ENCODE measurements at regions not wholly inside any gene's neighbourhood (a gene's known extent, or its start where the extent isn't known, plus 50 kb on each side); places are given as distances from the start of the nearest gene placed in this dataset.
"Not testable (repeated sequence)": the region's sequence is repeated elsewhere in the genome, so short reads cannot be mapped to it uniquely, and the experiment has no call there.

DNA sequence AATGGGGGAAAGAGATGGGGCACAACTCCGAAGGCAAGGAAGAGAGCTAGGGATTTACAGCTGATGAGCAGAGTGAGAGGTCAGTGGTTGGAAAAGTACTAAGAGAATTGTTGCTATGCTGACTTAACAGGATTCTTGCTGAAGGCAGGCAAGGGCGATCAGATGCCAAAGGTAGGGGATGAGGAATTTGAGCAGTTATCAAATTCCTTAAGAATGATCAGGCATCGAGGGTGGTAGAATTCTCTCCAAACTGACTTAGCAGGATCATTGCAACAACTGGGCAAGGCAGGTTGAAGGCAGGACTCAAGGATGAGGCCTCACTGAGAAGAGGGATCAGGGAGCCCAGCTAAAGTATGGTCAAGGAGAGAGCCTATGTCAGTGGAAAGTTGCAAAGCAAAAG is 171.0 kb downstream of the HSD17B3 start:
- no peak for DNase-seq

DNA sequence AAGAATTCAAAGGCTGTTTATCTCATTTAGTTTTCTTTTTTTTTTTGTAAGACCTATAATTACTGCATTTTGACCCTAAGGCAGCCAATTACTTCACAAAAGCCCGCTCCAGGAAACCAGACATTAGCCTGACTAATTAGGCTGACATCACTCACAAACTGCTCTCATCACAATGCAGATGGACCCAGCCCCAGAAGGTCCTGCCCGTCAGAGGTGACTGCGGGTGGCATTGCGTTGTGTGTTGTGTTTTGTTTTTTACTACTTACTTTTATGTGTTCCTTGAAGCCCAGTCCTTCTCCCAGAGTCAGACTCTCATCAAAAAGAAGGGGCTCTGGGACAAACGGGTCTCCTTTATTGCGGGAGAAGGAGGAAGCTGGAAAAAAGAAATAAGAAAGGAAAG is 172.2 kb downstream of the HSD17B3 start:
- DNase-seq = no peak

DNA sequence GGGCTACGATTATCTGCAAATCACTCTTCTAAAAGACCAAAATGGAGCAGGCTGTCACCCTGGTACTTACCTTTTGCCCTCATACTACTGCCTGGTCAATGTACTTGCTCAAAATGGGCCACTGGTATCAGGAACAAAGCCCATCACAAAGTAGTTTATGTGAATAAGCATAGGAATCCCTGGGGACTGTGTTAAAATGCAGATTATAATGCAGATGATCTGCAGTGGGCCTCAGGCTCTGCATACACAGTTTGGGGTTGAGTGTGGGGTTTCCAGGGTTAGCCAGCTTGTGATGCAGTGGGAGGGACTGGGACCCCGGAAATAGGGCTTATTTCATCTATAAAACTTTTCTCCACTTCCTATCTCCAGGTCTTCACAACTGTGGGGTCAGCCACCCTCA is 173.1 kb downstream of the HSD17B3 start:
- no peak for DNase-seq

DNA sequence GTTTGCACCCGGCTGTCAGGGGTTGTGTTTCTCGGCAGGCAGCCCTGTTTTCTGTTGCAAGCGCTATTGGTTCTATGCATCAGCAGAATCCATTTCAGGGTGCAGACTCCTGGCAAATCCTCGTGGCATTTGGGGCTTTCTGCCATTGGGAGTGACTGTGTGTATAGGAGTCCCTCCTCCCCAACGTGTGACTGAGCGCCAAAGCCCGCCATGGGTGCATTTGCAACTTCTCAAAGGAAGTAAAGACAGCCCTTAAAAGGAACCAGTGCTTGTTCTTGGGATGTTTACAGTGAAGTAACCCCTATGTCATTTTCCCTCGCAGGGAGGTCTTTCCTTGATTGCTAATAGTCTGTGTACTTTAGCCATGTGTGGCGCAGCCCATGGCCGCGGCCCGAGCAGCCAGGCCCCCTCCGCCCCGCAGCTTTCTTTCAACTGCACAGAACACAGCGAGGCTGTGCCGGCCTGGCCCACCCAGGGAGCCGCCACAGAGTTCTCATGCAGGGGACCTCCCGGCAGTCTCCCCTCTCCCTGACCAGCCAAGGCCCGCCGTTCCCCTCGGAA is 175.6 kb downstream of the HSD17B3 start:
- DNase-seq = no peak

DNA sequence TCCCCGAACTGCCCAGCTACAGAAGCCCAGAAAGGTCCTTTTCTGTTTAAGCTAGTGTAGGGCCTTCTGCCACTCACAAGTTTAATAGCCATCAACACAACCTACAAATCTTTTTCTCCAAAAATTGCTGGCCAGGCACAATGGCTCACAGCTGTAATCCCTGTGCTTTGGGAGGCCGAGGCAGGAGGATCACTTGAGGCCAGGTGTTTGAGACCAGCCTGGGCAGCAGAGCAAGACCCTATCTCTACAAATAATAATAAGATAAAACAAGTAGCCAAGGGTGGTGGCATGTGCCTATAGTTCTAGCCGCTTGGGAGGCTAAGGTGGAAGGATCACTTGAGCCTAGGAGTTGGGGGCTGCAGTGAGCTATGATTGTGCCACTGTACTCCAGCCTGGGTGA is 176.4 kb downstream of the HSD17B3 start:
- DNase-seq = no peak

DNA sequence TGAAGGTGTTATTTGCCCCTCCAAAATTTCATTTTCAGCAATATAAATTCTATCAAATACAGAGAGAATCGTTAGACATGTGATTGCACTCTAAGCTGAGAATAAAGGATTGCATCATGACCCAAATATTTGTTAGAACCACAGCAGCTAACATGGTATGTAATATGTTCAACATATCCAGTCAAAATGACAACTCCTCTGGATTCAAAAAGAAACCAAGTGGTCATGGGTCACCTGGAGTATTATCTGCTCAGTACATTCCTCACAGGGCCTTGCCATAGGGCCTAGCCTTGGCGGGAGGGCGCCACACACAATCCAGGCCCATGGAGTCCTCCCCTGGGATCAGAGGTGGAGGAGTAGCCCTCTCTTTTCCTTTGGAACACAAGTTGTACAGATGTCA is 179.2 kb downstream of the HSD17B3 start:
- DNase-seq = no peak

DNA sequence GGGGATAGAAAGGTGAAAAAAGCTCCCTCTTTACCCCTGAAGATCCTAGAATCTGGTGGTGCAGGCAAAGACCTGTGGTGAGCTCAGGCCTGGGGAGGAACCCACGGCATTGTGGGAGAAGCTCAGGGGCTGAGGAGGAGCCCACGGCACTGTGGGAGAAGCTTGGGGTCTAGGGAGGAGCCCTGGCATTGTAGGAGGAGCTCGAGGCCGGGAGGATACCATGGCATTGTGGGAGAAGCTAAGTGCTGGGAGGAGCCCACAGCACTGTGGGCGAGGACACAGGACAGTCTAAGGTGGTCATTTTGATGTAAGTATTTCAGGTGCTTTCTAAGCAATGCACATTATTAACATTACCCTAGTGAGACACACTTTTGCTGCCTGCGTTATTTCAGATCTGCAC is 179.7 kb downstream of the HSD17B3 start:
- no peak for DNase-seq

DNA sequence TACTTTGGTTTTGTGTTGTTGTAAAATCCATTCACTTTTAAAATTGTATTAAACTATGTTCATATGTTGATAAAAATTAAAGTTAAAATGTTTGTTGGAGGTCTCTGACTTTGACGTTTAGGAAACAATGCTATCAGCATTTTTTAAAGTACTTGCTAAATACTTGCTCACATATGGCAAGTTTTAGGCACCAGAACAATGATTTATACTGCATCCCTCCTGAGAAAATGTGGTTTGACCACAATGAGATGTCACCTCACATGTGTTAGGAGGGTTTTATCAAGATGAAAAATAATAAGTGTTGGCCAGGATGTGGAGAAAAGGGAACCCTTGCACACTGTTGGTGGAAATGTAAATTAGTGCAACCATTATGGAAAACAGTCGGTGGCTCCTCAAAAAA is 180.8 kb downstream of the HSD17B3 start:
- no peak for DNase-seq

DNA sequence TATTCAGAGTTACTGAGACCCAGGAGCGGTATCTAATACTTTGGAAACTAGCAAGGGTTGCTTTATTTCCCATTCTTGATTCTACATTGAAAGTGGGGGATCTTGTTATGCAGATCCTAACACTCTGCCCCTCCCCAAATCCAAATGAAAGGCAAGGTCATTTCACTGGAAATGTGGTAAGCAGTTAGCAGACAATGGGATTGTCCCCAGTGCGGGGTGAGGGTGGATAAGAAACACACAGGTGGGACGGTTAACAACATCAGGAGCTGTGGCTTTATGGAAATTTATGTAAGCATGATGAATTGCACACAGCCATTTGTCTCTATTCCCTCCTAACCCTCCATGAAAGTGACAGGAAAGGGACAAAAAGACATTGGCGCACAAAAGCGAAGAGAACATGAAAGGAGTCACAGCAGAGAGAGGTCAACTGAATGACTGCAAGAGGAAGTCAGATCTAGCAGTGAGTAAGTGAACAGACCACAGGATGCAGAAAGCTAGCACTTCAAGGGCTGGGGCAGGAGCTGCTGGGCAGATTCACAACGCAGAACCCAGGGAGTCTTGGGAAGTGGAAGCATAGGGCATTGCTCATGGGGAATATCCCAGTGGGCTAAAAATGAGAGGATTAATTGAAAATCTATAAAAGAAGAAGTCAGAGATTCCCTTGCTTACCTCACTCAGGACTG is 184.4 kb downstream of the HSD17B3 start:
- no peak for DNase-seq

DNA sequence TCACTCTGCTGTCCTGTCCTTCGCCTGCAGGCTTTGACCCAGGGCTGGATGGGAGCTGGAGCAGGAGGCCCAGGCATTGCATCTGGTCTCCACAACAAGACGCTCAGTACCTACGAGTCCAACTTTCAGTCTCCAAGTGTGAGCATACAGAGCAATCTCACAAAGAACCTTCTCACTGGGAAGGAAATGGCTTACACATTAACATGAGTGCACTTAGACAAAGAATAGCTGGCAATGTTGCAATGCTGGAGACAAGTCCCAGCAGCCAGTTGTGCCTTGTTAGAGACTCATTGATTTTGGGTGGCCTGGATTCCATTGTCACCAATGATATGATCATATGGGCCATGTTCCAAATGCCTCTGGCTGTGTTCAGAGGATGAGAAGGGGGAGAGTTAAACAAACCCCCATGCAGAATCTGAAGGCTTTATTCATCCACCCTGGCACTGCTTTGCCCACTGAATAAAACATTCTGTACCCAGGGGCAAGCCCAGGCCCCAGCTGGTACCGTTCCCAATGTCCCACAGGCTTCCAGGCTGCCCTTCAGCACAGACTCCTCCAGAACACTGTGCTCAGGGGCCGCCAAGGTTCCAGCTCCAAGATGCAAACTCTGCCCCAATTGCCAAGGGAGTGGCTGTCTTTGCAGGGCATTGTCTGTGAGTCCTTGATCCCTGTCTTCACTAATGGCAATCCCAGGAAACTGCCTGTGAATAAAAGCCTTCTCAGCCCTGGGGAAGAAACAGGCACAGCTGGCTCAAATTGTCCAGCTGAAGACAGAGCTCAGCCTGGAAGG is 185.5 kb downstream of the HSD17B3 start:
- no peak for DNase-seq

DNA sequence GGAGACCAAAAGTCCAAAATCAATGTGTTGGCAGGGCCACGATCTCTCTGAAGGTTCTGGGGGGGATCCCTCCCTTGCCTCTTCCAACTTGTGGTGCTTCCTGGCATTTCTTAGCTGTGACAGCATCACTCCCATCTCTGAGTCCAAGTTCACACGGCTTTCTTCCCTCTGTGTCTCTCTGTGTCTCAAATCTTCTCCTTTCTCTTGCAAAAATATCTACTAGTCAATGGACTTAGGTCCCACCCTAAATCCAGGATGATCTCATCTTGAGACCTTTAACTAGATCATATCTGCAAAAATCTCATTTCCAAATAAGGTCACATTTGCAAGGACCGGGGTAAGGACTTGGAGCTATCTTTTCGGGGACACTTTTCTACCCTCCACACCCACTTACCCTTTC is 186.1 kb downstream of the HSD17B3 start:
- no peak for DNase-seq

DNA sequence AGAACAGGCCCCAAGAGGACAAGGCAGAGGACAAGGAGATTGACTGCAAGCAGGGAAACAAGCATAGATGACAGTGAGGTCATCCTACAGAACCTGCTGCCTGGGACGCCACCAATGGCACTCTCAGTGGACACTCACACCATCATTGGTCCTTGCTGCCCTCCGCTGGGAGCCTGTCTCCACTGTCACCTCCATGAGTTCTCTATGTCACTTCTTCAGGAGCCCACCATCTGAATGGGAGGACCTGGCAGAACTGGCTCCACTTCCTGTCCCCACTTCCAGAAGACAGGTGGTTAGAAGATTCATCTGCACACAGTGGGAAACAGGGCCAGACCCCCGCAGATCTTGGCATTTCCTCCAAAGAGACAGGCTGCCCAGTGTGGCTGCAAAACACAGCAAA is 188.9 kb downstream of the HSD17B3 start:
- no peak for DNase-seq

DNA sequence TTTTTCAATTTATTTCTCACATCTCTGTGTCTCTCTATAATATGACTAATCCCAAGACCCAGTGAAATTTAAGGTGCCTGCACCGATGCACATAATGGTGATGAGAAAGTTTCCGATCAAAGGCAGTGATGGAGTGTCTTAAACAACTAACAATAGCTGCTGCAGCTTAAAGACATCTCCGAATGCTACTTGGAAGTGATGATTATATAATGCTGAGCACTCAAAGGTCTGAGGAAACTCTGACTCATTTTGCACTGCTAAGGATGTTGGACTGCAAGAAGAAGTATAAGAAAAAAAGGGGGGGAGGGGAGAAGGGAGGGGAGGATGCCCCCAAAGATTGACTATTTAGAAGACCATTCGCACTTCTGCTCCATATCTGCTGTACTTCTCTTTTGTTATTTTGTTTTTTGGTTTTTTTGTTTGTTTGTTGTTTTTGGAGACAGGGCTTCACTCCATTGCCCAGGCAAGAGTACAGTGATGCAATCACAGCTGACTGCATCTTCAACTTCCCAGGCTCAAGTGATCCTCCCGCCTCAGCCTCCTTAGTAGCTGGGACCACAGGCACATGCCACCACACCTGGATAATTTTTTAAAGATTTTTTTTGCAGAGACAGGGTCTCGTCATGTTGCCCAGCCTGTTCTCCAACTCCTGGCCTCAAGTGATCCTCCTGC is 192.2 kb downstream of the HSD17B3 start:
- no peak for DNase-seq

DNA sequence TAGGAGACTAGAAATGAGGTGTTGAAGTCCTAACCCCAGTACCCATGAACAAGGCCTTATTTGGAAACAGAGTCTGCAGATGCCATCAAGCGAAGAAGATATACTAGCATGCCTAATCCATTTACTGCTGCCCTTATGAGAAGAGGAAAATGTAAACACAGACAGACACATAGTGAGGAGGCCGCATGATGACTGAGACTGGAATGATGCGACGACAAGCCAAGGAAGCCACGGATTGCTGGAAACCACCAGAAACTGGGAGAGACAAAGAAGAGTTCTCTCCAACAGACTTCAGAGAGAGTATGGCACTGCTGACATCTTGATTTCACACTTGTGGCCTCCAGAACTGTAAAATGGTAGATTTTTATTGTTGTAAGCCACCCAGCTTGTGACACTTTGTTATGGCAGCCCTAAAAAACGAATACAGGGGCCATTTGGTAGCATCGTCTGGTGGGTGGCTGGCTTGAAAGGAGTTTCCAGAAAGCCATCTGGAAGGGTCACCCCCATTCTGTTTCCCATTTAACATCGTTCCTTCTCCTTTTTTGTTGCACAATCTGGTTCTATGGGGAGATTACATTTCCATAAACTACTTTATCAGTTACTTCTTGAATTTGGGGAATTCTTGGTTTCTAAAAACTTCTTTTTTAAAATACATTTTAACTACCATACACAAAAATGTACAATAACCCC is 193.1 kb downstream of the HSD17B3 start:
- no peak for DNase-seq

DNA sequence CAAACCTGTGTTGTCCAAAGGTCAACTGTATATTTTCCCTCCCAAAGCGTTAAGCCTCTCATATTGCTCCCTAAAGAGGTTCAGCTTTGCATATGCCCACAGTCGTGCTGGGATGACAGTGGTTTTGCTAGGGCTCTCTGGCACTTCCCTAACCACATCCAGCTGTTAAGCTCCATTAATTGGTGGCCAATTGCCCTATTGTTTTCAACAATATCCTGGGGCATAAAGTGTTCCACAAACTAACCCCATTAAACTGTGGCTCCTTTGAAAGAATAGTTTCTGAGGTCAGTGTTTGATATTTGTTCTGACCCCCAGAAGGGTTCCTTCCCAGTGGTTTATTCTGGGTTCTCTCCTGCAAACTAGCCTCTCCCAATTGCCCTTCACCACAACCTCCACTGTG is 194.5 kb downstream of the HSD17B3 start:
- DNase-seq = no peak

DNA sequence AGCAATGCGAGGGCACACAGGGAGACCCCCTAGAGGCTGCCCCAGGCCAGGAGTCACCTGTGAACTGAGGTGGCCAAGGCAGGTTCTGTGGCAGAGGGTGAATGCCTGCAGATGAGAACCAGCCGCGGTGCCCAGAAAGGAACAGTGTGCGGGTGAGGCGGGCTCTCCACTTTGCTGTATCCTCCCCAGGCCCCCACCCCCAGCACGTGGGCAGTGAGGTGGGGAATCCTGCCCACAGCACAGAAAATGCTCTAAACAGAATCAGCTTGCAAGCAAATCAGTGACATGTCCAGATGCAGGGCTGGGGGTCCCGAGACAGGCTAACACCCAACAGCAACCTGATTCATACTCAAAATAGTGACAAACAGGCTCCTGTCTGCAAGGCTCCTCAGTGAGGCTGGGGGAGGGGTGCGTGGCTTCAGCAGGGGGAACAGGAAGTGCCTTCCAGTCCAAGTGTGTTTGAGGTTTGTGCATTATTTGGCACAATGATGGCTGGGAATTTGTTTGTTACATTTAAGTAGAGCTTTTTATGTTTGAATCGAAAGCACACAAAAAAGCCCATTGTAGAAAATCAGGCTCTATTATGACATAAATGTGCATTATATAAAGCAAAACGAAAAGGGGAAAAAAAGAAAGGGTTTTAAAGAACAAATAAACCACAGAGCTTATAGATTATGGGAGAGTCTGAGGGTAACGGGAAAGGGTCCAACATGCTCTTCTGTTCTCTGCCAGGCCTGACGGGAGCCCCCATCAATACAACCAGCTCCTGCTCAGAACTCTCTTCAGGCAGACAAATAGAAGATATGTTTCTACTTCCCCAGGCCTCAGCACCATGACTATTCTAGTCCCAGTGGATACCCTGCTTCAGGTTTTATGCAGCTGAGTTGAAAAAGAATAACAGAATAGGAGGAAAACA is 201.3 kb downstream of the HSD17B3 start:
- no peak for DNase-seq

DNA sequence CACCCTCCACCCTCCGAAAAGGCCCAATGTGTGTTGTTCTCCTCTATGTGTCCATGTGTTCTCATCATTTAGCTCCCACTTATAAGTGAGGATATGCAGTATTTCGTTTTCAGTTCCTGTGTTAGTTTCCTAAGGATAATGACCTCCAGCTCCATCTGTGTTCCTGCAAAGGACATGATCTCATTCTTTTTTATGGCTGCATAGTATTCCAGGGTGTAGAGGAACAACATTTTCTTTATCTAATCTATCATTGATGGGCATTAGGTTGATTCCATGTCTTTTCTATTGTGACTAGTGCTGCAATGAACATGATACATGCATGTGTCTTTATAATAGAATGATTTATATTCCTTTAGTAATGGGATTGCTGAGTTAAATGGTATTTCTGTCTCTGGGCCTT is 211.3 kb downstream of the HSD17B3 start:
- not testable (repeated sequence) for DNase-seq

DNA sequence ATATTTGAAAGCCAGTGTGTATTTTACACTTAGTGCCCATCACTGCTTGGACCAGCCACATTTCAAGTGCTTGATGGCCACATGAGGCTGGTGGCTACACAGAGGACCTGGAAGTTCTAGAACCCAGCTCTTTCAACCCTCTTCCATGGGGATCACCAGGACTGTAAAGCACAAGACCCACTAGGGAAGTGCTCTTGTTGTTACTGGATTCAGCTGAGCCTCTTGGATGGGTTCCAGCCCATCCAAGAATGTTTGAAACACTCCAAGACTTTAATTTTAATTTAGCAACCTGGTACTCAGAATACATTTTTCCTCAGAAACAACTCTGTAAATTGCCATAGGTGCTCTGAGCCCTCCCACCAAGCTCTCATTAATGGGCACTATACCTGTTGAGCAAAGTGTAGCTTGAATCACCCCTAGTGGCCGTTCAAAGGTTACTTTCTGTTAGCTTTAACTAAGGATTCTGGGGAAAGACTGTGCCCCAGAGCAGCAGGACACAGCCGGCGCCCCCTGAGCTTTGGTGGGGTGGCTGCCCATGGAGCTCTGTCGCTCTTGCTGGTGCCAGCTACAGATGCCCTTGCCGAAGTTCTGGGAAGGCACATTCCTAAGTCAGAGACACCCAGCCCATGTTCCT is 212.4 kb downstream of the HSD17B3 start:
- DNase-seq = no peak

DNA sequence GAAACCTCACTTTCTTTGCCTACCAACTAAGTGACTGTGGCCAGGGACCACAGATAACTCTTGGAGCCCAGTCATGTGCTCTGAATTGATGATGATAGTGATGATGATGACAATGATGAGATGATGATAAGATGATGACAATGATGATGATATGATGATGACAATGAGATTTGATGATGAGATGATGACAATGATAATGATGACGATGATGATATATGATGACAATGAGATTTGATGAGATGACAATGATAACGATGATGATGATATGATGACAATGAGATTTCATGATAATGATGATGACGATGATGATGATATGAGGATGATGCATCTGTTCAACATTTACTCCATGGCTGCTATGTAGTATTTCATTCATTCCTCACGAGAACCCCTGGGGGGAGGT is 213.0 kb downstream of the ERCC6L2 start:
- no peak for DNase-seq

DNA sequence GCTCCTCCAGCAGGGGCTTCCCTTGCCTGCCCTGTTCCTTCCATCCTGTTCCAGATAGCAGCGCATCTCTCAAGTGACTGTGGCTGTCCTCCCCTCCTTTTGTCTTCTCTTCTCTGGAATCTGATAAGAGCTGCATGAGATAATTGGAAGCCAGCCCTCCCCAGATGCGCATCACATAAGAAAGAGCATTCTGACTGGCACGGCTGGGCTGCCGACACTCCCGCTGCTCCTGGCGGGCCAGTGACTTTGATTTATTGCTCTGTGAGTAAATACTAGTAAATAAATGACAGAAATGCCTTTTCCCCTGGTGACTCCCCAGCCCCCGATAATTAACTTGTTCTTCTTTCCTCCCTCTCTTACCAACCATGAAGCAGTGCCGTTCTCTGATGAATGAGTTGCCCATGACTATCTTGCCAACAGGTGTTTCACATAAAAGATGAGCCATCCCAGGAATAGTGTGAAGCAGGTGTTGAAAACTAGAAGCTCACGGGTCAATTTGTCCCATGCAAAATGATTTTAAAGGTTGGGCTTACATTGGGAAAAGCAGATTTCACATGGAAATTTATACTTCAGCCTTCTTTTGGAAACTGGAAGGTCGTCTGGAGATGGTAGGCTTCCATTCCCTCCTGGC is 212.3 kb downstream of the ERCC6L2 start:
- peak; percentile 50 for DNase-seq

DNA sequence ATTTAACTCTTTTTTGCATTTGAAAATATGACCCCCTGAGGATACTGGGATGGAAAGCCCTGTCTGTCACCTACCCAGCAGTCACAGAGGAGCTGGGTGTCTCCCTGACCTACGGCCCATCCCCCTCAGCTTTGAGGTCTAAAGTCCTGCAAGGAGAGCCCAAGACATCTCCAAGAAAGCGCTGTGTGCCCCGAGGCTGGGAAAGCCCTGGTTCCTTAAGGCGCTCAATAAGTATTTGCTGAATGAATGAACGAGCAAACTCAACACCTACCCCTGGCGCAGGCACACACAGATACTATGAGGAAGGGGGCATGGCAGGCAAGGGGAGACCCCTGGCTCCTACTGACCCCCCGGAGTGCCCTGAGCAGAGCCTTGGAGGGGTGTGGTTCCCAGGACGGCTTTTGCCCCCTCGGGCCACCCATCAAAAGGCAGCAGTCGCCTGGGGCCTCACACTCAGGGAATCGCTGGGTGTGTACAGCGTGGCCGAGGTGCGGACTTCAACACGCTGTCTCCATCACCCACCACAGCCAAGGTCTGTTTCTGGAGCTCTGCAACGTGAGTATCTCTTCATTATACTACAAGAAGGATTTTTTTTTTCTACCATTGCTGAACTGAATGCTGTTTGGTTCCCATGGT is 211.6 kb downstream of the ERCC6L2 start:
- DNase-seq = no peak

Data from NCI-H2171 treated with DMSO at 0.1 percent for 48 hours (cell line).